KMS-11 (cell line): ENCODE measurements at regions not wholly inside any gene's neighbourhood (a gene's known extent, or its start where the extent isn't known, plus 50 kb on each side); places are given as distances from the start of the nearest gene placed in this dataset.
"Not testable (repeated sequence)": the region's sequence is repeated elsewhere in the genome, so short reads cannot be mapped to it uniquely, and the experiment has no call there.

Source experiments
- H2AFZ ChIP-seq: fragments of 200-600 bp; sonication (generic); 2 replicates; pipeline ENCODE4 v1.6.1; 2016; ENCODE audit warnings: antibody characterized with exemption, mixed run types, low read depth
- H3K27ac ChIP-seq: fragments of 200-600 bp; sonication (generic); 2 replicates; pipeline ENCODE4 v1.6.1; 2016; ENCODE audit warnings: mild to moderate bottlenecking, mixed run types
- H3K27me3 ChIP-seq: fragments of 200-600 bp; sonication (generic); 2 replicates; pipeline ENCODE4 v1.6.1; 2017; ENCODE audit warnings: mild to moderate bottlenecking, low read depth, mixed run types, moderate library complexity; ENCODE audit not compliant: insufficient read depth
- H3K36me3 ChIP-seq: fragments of 200-600 bp; sonication (generic); 2 replicates; pipeline ENCODE4 v1.6.1; 2017; ENCODE audit warnings: mild to moderate bottlenecking, mixed run types; ENCODE audit not compliant: insufficient read depth
- H3K4me1 ChIP-seq: fragments of 200-600 bp; sonication (generic); 2 replicates; pipeline ENCODE4 v1.6.1; 2016; ENCODE audit warnings: mild to moderate bottlenecking, low read depth, mixed run types; ENCODE audit not compliant: poor library complexity, severe bottlenecking
- H3K4me2 ChIP-seq: fragments of 200-600 bp; sonication (generic); 2 replicates; pipeline ENCODE4 v1.7.0; 2016; ENCODE audit warnings: mild to moderate bottlenecking, mixed run types
- H3K4me3 ChIP-seq: fragments of 200-600 bp; sonication (generic); IDR thresholded peaks from 2 replicates; pipeline ENCODE4 v1.6.1; 2017; ENCODE audit warnings: low read depth, low read length, mixed read lengths; ENCODE audit not compliant: insufficient read depth
- H3K79me2 ChIP-seq: fragments of 200-600 bp; sonication (generic); 2 replicates; pipeline ENCODE4 v1.6.1; 2016; ENCODE audit warnings: low read depth, mixed run types; ENCODE audit not compliant: insufficient read depth
- H3K9ac ChIP-seq: fragments of 200-600 bp; sonication (generic); 2 replicates; pipeline ENCODE4 v1.6.1; 2016; ENCODE audit warnings: mild to moderate bottlenecking, mixed run types
- H4K20me1 ChIP-seq: fragments of 200-600 bp; sonication (generic); 2 replicates; pipeline ENCODE4 v1.6.1; 2016; ENCODE audit warnings: mild to moderate bottlenecking, mixed run types; ENCODE audit not compliant: insufficient read depth
- CTCF ChIP-seq: fragments of 200-600 bp; sonication (generic); conservative IDR thresholded peaks from 2 replicates; pipeline ENCODE4 v1.6.1; 2017; ENCODE audit warnings: low read depth, mild to moderate bottlenecking, antibody characterized with exemption, low read length, moderate library complexity, mixed read lengths

- Histone ChIP-seq H3K27ac (no peak overlapping the region), H3K9ac (no peak overlapping the region), H3K36me3 (no peaks in the 10 kb centered on the region), H3K4me1 (no peaks in the 10 kb centered on the region), H3K4me3 (no peak overlapping the region), H3K79me2 (no peaks in the 10 kb centered on the region), H2AFZ (no peak overlapping the region), H3K4me2 (no peak overlapping the region), H3K27me3 (no peaks in the 10 kb centered on the region), H4K20me1 (no peaks in the 10 kb centered on the region)
- TF ChIP-seq CTCF, result no peak
Measured at GRCh38 chr1:112826217-112826944, 111.2 kb upstream of the PPM1J start.

GRCh38 chr1:112825563-112826216 is 110.6 kb upstream of the PPM1J start:
- not testable (repeated sequence) for H3K36me3 ChIP-seq, H4K20me1 ChIP-seq, H3K4me3 ChIP-seq, H3K27ac ChIP-seq, H2AFZ ChIP-seq, H3K27me3 ChIP-seq, H3K4me1 ChIP-seq, H3K9ac ChIP-seq, H3K79me2 ChIP-seq, H3K4me2 ChIP-seq

GRCh38 chr1:112825075-112825474 is 109.9 kb upstream of the PPM1J start:
- H3K27me3 ChIP-seq, H3K36me3 ChIP-seq, H3K4me3 ChIP-seq, H3K79me2 ChIP-seq, H4K20me1 ChIP-seq, H2AFZ ChIP-seq, H3K4me1 ChIP-seq, H3K9ac ChIP-seq, H3K4me2 ChIP-seq, H3K27ac ChIP-seq: not testable (repeated sequence)

GRCh38 chr1:112821307-112822063 is 106.4 kb upstream of the PPM1J start:
- not testable (repeated sequence) for H4K20me1 ChIP-seq, H3K79me2 ChIP-seq, H3K4me2 ChIP-seq, H3K4me1 ChIP-seq, H2AFZ ChIP-seq, H3K27me3 ChIP-seq, H3K36me3 ChIP-seq, H3K9ac ChIP-seq, H3K27ac ChIP-seq, H3K4me3 ChIP-seq

- H3K4me1 ChIP-seq, result no peaks in the 10 kb centered on the region
- H3K4me2 ChIP-seq, result no peak overlapping the region
- no peak overlapping the region for H2AFZ ChIP-seq
- no peak overlapping the region for H3K4me3 ChIP-seq
- H3K9ac ChIP-seq, result no peak overlapping the region
- no peaks in the 10 kb centered on the region for H4K20me1 ChIP-seq
- no peaks in the 10 kb centered on the region for H3K36me3 ChIP-seq
- no peak overlapping the region for H3K27ac ChIP-seq
- H3K27me3 ChIP-seq, result no peaks in the 10 kb centered on the region
- no peak for TF ChIP-seq CTCF
- no peaks in the 10 kb centered on the region for H3K79me2 ChIP-seq
Measured at GRCh38 chr1:112818990-112819689, 104.0 kb upstream of the PPM1J start.
